CMK (cell line): ENCODE measurements at regions not wholly inside any gene's neighbourhood (a gene's known extent, or its start where the extent isn't known, plus 50 kb on each side); places are given as distances from the start of the nearest gene placed in this dataset.
"Not testable (repeated sequence)": the region's sequence is repeated elsewhere in the genome, so short reads cannot be mapped to it uniquely, and the experiment has no call there.

Source experiments
- DNase-seq: peaks from one replicate; pipeline ENCODE4 v3.0.0-alpha.2; 2010; ENCODE audit warnings: low read depth

GRCh38 chr10:38362514-38362913, 268.4 kb downstream of the ZNF37A start:
- DNase-seq = not testable (repeated sequence)

GRCh38 chr10:38364073-38364472, 269.9 kb downstream of the ZNF37A start:
- DNase-seq = not testable (repeated sequence)

GRCh38 chr10:38365917-38366316, 271.8 kb downstream of the ZNF37A start:
- not testable (repeated sequence) for DNase-seq

GRCh38 chr10:38383800-38384199, 289.7 kb downstream of the ZNF37A start:
- not testable (repeated sequence) for DNase-seq

GRCh38 chr10:38386869-38387268, 292.7 kb downstream of the ZNF37A start:
- not testable (repeated sequence) for DNase-seq

- not testable (repeated sequence) for DNase-seq
Measured at GRCh38 chr10:38390725-38391124, 296.6 kb downstream of the ZNF37A start.

GRCh38 chr10:38395465-38395864, 301.3 kb downstream of the ZNF37A start:
- DNase-seq = not testable (repeated sequence)

- DNase-seq = not testable (repeated sequence)
Measured at GRCh38 chr10:38396178-38396954, 302.2 kb downstream of the ZNF37A start.

GRCh38 chr10:38401565-38401964, 307.4 kb downstream of the ZNF37A start:
- DNase-seq = not testable (repeated sequence)

GRCh38 chr10:38402442-38403346, 308.6 kb downstream of the ZNF37A start:
- peak; percentile 69 for DNase-seq

GRCh38 chr10:38403347-38404117, 309.4 kb downstream of the ZNF37A start:
- DNase-seq = not testable (repeated sequence)

- not testable (repeated sequence) for DNase-seq
Measured at GRCh38 chr10:38423634-38424033, 329.5 kb downstream of the ZNF37A start.

- DNase-seq = not testable (repeated sequence)
Measured at GRCh38 chr10:38430242-38430641, 336.1 kb downstream of the ZNF37A start.

- DNase-seq = not testable (repeated sequence)
Measured at GRCh38 chr10:38437359-38437758, 343.2 kb downstream of the ZNF37A start.

GRCh38 chr10:38448614-38449355, 354.6 kb downstream of the ZNF37A start:
- not testable (repeated sequence) for DNase-seq

- DNase-seq = not testable (repeated sequence)
Measured at GRCh38 chr10:38449618-38450017, 355.5 kb downstream of the ZNF37A start.

- not testable (repeated sequence) for DNase-seq
Measured at GRCh38 chr10:38450372-38451057, 356.4 kb downstream of the ZNF37A start.

GRCh38 chr10:38451306-38451967, 357.3 kb downstream of the ZNF37A start:
- not testable (repeated sequence) for DNase-seq
